Keratinocyte (primary cell): ENCODE measurements at regions not wholly inside any gene's neighbourhood (a gene's known extent, or its start where the extent isn't known, plus 50 kb on each side); places are given as distances from the start of the nearest gene placed in this dataset.

Experiments used
- DNase-seq: peaks from one replicate; pipeline ENCODE4 v3.0.0-alpha.2; 2011; ENCODE audit warnings: low read depth, missing footprints, low spot score
- FAIRE-seq: peaks from 2 replicates; lab custom pipeline; 2011; peaks lifted over from hg19 to GRCh38; lab: Jason Lieb, UNC
- H2AFZ ChIP-seq: 2 replicates; pipeline ENCODE4 v1.6.0; 2012; ENCODE audit warnings: low read length, control low read depth, inconsistent platforms; ENCODE audit not compliant: control insufficient read depth
- H3K27ac ChIP-seq: 2 replicates; pipeline ENCODE4 v1.5.1; 2011; ENCODE audit warnings: low read length; ENCODE audit not compliant: control insufficient read depth, insufficient read depth
- H3K27me3 ChIP-seq: 3 replicates; pipeline ENCODE4 v1.6.0; 2011; ENCODE audit warnings: low read length; ENCODE audit not compliant: control insufficient read depth, insufficient read depth; ENCODE audit errors: extremely low read depth
- H3K36me3 ChIP-seq, 2 experiments: 2 replicates in 1 of 2; 3 replicates in 1 of 2; pipeline ENCODE4 v1.5.1; 2011; ENCODE audit warnings: low read length in 2 of 2, mild to moderate bottlenecking in 1 of 2; ENCODE audit not compliant: control insufficient read depth in 2 of 2, insufficient read depth in 2 of 2; ENCODE audit errors: extremely low read depth in 1 of 2
- H3K4me1 ChIP-seq: 3 replicates; pipeline ENCODE4 v1.5.1; 2011; ENCODE audit warnings: low read length; ENCODE audit not compliant: control insufficient read depth, insufficient read depth; ENCODE audit errors: extremely low read depth
- H3K4me2 ChIP-seq: 3 replicates; pipeline ENCODE4 v1.6.0; 2011; ENCODE audit warnings: low read depth, low read length; ENCODE audit not compliant: control insufficient read depth, insufficient read depth; ENCODE audit errors: extremely low read depth
- H3K4me3 ChIP-seq, 3 experiments: fragments of 200-600 bp in 1 of 3; sonication (generic) in 1 of 3; 2 replicates in 2 of 3; 3 replicates in 1 of 3; pipeline ENCODE4 v1.5.1; 2011 to 2016; ENCODE audit warnings: low read length in 3 of 3, mild to moderate bottlenecking in 3 of 3, control low read depth in 2 of 3, inconsistent platforms in 1 of 3, low read depth in 1 of 3, mixed read lengths in 1 of 3, mixed run types in 1 of 3, moderate library complexity in 1 of 3; ENCODE audit not compliant: control insufficient read depth in 2 of 3, insufficient read depth in 2 of 3; ENCODE audit errors: extremely low read depth in 1 of 3
- H3K79me2 ChIP-seq: 2 replicates; pipeline ENCODE4 v1.6.0; 2012; ENCODE audit warnings: low read length; ENCODE audit not compliant: control insufficient read depth, insufficient read depth
- H3K9ac ChIP-seq: 3 replicates; pipeline ENCODE4 v1.6.0; 2011; ENCODE audit warnings: low read length; ENCODE audit not compliant: control insufficient read depth, insufficient read depth; ENCODE audit errors: extremely low read depth
- H3K9me1 ChIP-seq: 3 replicates; pipeline ENCODE4 v1.6.0; 2011; ENCODE audit warnings: low read length; ENCODE audit not compliant: control insufficient read depth, insufficient read depth; ENCODE audit errors: extremely low read depth
- H3K9me3 ChIP-seq: 2 replicates; pipeline ENCODE4 v1.5.1; 2012; ENCODE audit warnings: low read depth, low read length; ENCODE audit not compliant: control insufficient read depth
- H4K20me1 ChIP-seq: 3 replicates; pipeline ENCODE4 v1.6.0; 2011; ENCODE audit warnings: low read length; ENCODE audit not compliant: control insufficient read depth, insufficient read depth; ENCODE audit errors: extremely low read depth
- CTCF ChIP-seq, 3 experiments: IDR thresholded peaks in 1 of 3; conservative IDR thresholded peaks in 1 of 3; optimal IDR thresholded peaks in 1 of 3; 2 replicates in 2 of 3; 3 replicates in 1 of 3; pipeline versions ENCODE3 to v1.5.1; 2011; ENCODE audit warnings: low read length in 3 of 3, mild to moderate bottlenecking in 3 of 3, moderate library complexity in 2 of 3, control low read depth in 1 of 3, inconsistent platforms in 1 of 3; ENCODE audit not compliant: insufficient read depth in 2 of 3; ENCODE audit errors: extremely low read depth in 1 of 3
- EZH2 ChIP-seq: IDR thresholded peaks from one replicate; pipeline ENCODE4 v1.6.1; 2012; ENCODE audit warnings: inconsistent platforms, mild to moderate bottlenecking, low read length, moderate library complexity
- dilution Hi-C: fragments of 300-500 bp; cut with MboI; formaldehyde crosslinking; loops from one replicate; pipeline ENCODE4 v1.7.0; 2020; ENCODE audit warnings: low sequenced_read_pairs; ENCODE audit not compliant: extremely low pct_ligation_motif_present

DNA sequence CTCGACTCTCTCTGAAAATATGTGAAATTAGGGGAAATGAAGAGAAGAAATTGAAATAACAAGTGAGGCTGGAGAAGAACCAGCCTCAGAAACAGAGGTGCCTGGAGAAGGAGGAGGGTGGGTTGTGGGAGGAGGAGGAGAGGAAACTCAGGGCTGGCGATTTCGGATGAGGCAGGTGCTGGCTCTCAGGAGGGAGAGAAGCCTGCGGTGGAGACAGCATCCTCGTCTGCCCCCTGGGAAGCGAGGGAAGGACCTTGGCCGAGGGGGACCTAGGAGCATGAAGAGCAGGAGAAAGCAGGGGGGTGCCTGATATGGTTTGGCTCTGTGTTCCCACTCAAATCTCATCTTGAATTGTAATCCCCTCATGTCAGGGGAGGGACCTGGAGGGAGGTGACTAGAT is 264.7 kb upstream of the TNRC6C start:
- FAIRE-seq (no peak), DNase-seq (no peak)
- H2AFZ ChIP-seq = no peak overlapping the region
- H3K27me3 ChIP-seq = peaks cover 75% of the 10 kb centered on the region
- no peak for TF ChIP-seq CTCF (optimal IDR thresholded peaks at IDR 0.05 in 1 of 3, IDR thresholded peaks at IDR 0.05 in 1 of 3, conservative IDR thresholded peaks at IDR 0.05 in 1 of 3; ENCODE audit: extremely low read depth in 1 of 3, insufficient read depth in 2 of 3, low read length in 3 of 3)
- TF ChIP-seq EZH2 = no peak
- no peaks in the 10 kb centered on the region for H3K36me3 ChIP-seq
- H3K9me1 ChIP-seq = no peaks in the 10 kb centered on the region
- H3K4me3 ChIP-seq = no peak overlapping the region
- no peak overlapping the region for H3K27ac ChIP-seq
- dilution Hi-C loops = no loop called here
- no peaks in the 10 kb centered on the region for H3K4me1 ChIP-seq
- no peak overlapping the region for H3K9ac ChIP-seq
- H4K20me1 ChIP-seq = peaks cover 2% of the 10 kb centered on the region
- H3K4me2 ChIP-seq = no peak overlapping the region
- H3K9me3 ChIP-seq = no peaks in the 10 kb centered on the region
- H3K79me2 ChIP-seq = no peaks in the 10 kb centered on the region

- dilution Hi-C loops = no loop called here
Observed at GRCh38 chr17:77694391-77695363, 263.8 kb upstream of the TNRC6C start.

More at GRCh38 chr17:77694391-77695363, 263.8 kb upstream of the TNRC6C start:
- no peaks in the 10 kb centered on the region for H3K9me1 ChIP-seq
- H3K4me2 ChIP-seq = no peak overlapping the region
- H3K9ac ChIP-seq = no peak overlapping the region
- no peak overlapping the region for H3K4me3 ChIP-seq
- TF ChIP-seq CTCF (optimal IDR thresholded peaks at IDR 0.05 in 1 of 3, IDR thresholded peaks at IDR 0.05 in 1 of 3, conservative IDR thresholded peaks at IDR 0.05 in 1 of 3; ENCODE audit: extremely low read depth in 1 of 3, insufficient read depth in 2 of 3, low read length in 3 of 3) (no peak), EZH2 (no peak)
- H3K79me2 ChIP-seq = no peaks in the 10 kb centered on the region
- no peak overlapping the region for H2AFZ ChIP-seq
- DNase-seq (no peak), FAIRE-seq (no peak)
- no peaks in the 10 kb centered on the region for H3K9me3 ChIP-seq
- H3K4me1 ChIP-seq = no peaks in the 10 kb centered on the region
- peaks cover 2% of the 10 kb centered on the region for H4K20me1 ChIP-seq
- no peak overlapping the region for H3K27ac ChIP-seq
- H3K36me3 ChIP-seq = no peaks in the 10 kb centered on the region
- H3K27me3 ChIP-seq = peaks cover 75% of the 10 kb centered on the region
